Fibroblast of the aortic adventitia (primary cell): ENCODE measurements at regions not wholly inside any gene's neighbourhood (a gene's known extent, or its start where the extent isn't known, plus 50 kb on each side); places are given as distances from the start of the nearest gene placed in this dataset.

Experiments used
- DNase-seq: peaks from one replicate; pipeline ENCODE4 v3.0.0-alpha.2; 2010; ENCODE audit warnings: low read depth
- H3K4me3 ChIP-seq: 2 replicates; pipeline ENCODE4 v1.5.1; 2011; ENCODE audit warnings: low read depth, mild to moderate bottlenecking, control low read depth, low read length, moderate library complexity
- CTCF ChIP-seq: IDR thresholded peaks from 2 replicates; pipeline ENCODE4 v1.5.1; 2011; ENCODE audit warnings: mild to moderate bottlenecking, low read length, control low read depth, inconsistent platforms; ENCODE audit not compliant: insufficient read depth

DNA sequence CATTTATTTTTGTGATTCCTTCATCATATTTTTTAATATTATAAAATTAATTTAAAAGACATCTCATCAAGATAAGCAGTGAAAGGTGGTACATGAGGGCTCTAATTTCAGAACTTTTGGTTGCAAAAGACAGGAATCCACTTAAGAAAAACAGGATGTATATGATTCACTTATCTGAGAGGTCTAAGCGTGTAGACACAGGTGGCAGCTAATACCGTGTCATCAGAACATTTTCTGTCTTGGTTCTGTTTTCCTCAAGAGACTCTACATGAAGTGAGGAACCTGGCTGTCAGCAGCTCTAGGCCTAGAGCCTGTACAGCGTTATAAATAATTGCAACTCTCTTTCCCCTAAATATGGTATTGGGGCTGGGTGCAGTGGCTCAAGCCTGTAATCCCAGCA, 433.7 kb upstream of the NAALADL2 start:
- H3K4me3 ChIP-seq: no peak overlapping the region
- DNase-seq: no peak
- TF ChIP-seq CTCF: no peak

GRCh38 chr3:174430986-174431385, 428.1 kb upstream of the NAALADL2 start:
- TF ChIP-seq CTCF: no peak
- no peak for DNase-seq
- no peak overlapping the region for H3K4me3 ChIP-seq

DNA sequence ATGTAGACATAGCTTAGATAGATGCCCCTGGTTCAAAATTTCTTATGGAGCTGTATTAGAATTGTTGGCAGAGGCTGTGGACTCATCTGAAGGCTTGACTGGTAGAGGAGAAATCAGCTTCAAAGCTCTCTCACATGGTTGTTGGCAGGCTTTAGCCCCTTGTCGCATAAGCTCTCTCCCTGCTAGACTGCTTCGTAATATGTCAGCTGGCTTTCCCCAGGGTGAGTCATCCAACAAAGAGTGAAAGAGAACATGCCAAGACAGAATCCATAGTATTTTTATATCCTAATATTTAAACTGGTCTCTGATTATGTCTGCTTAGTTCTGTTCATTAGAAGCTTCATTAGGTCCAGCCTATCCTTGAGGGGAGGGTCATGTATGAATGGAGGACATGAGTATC, 427.4 kb upstream of the NAALADL2 start:
- H3K4me3 ChIP-seq: no peak overlapping the region
- TF ChIP-seq CTCF: no peak
- peak; percentile 25 for DNase-seq

GRCh38 chr3:174436367-174436766, 422.8 kb upstream of the NAALADL2 start:
- H3K4me3 ChIP-seq: no peak overlapping the region
- TF ChIP-seq CTCF: no peak
- no peak for DNase-seq

DNA sequence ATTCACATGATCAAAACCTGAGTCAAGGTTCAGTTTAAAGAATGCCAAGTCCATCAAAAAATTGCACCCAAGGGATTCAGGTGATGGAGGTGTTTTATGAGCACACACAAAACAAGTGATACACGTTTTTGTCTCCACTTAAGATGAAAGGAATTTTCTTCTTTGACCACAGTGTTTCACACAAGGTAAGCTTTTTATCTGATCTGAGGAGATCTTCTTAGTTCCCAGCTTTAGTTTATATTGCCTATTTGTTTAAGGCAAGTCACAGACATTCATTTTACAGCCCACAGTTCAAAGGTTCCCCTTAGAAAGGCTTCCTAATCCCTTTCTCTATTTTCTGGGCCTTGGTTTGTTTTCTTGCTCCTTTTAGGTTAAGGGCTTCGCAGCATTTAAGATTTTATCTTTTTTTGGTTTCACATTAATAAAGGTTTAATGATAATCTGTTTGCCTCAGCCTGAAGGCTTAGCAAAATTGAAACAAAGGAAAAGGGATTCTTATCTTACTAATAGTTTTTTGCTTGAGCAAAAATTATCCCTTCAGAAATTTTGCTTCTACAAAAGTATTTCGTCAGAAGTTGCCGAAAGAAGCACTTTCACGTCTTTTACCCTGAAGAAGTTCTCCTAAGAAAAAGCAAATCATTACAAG, 420.5 kb upstream of the NAALADL2 start:
- peak overlapping the region; percentile 67 for H3K4me3 ChIP-seq
- peak; percentile 51 for DNase-seq
- TF ChIP-seq CTCF: no peak

- DNase-seq: peak; percentile 99
- H3K4me3 ChIP-seq: peak overlapping the region; percentile 67
- no peak for TF ChIP-seq CTCF
These were observed 419.5 kb upstream of the NAALADL2 start for GRCh38 chr3:174439331-174440252.
